ENCODE measurements at regions not wholly inside any gene's neighbourhood (a gene's known extent, or its start where the extent isn't known, plus 50 kb on each side); places are given as distances from the start of the nearest gene placed in this dataset.
A peak's percentile ranks its signal among the peaks of the same experiment; 100 is the strongest.

GRCh38 chr1:117284399-117285215, 73.9 kb upstream of the VTCN1 start:
- ATAC-seq (ENCODE audit: low read depth) (peak; percentile 96), DNase-seq (peak; percentile 79)
- H4K5ac ChIP-seq (ENCODE audit: low read depth, low read length): no peak overlapping the region
- H3K27ac ChIP-seq (ENCODE audit: insufficient read depth, low read length): no peak overlapping the region
- dilution Hi-C loops (cut with HindIII; ENCODE audit: low sequenced_read_pairs, unreplicated experiment): no loop called here
- H3K4me1 ChIP-seq (ENCODE audit: control insufficient read depth, insufficient read depth, low read length): no peaks in the 10 kb centered on the region
- WGBS, 2 experiments (ENCODE audit: extremely low coverage in 2 of 2, insufficient read length in 1 of 2): no CpG with 5 or more reads among the region's 3 CpGs
- BruUV-seq (replicated peaks): no TSS peak
- H2AK9ac ChIP-seq (replicated peaks; ENCODE audit: low read depth, low read length, poor library complexity): no peak overlapping the region
- in situ Hi-C loops (cut with MboI; ENCODE audit: low sequenced_read_pairs): loop anchor here (5.0 to 25.0 kb wide), 2 partner anchors 207 to 547 kb away; no protein-coding TSS in a partner anchor
- peak overlapping the region; percentile 56; the same call in 1 of the 2 replicates for H2AK5ac ChIP-seq (ENCODE audit: low read depth, low read length)
- H3K4me2 ChIP-seq (ENCODE audit: low read depth, low read length): no peak overlapping the region
- no peak overlapping the region for H3K23ac ChIP-seq (ENCODE audit: low read depth, low read length)
- no peak overlapping the region for H3K18ac ChIP-seq (ENCODE audit: low read depth, low read length)
- H3K36me3 ChIP-seq (ENCODE audit: control insufficient read depth, insufficient read depth, low read length): no peaks in the 10 kb centered on the region
- H3K79me1 ChIP-seq (ENCODE audit: low read depth in 1 of 2, low read length in 2 of 2): no peaks in the 10 kb centered on the region
- no peaks in the 10 kb centered on the region for H3K9me1 ChIP-seq (ENCODE audit: insufficient read depth, low read length)
- no peak overlapping the region for H2BK15ac ChIP-seq (ENCODE audit: low read depth, low read length)
- no peak overlapping the region for H3K4ac ChIP-seq (ENCODE audit: low read depth, low read length)
- H3K14ac ChIP-seq (replicated peaks; ENCODE audit: low read depth, low read length): no peak overlapping the region
- H3K9ac ChIP-seq (ENCODE audit: low read depth, low read length): no peak overlapping the region
- no peaks in the 10 kb centered on the region for H4K20me1 ChIP-seq (ENCODE audit: insufficient read depth, low read length)
- intact Hi-C loops (cut with micrococcal nuclease): loop anchor here (1.0 to 5.0 kb wide), 5 partner anchors 155 to 562 kb away; no protein-coding TSS in a partner anchor
- no peaks in the 10 kb centered on the region for H3K9me3 ChIP-seq (ENCODE audit: control insufficient read depth, insufficient read depth, low read length)
- no peak overlapping the region for H3K4me3 ChIP-seq (ENCODE audit: insufficient read depth, low read depth, low read length)
- POLR2A ChIA-PET (ENCODE audit: unreplicated experiment): no interaction called here
- H4K8ac ChIP-seq (ENCODE audit: low read depth in 2 of 2, low read length in 2 of 2): no peak overlapping the region
- no peak overlapping the region for H2BK120ac ChIP-seq (ENCODE audit: low read depth, low read length)
- no peak for TF ChIP-seq RCOR1 (IDR thresholded peaks at IDR 0.05; ENCODE audit: insufficient replicate concordance, low read length)
- TF ChIP-seq POLR2A (IDR thresholded peaks at IDR 0.05; ENCODE audit: low read depth, low read length): no peak
- TF ChIP-seq CTCF (conservative IDR thresholded peaks at IDR 0.05; ENCODE audit: low read depth, low read length): peak; percentile 86
- no peak for TF ChIP-seq MXI1 (IDR thresholded peaks at IDR 0.05; ENCODE audit: borderline replicate concordance, low read depth, low read length)
- peak; percentile 93 for TF ChIP-seq RAD21 (IDR thresholded peaks at IDR 0.05; ENCODE audit: low read length)
- peak; percentile 91 for TF ChIP-seq SMC3 (IDR thresholded peaks at IDR 0.05; ENCODE audit: low read depth, low read length)
- TF ChIP-seq CHD1 (IDR thresholded peaks at IDR 0.05; ENCODE audit: low read depth, low read length): no peak
- no peak for TF ChIP-seq NFE2L2 (IDR thresholded peaks at IDR 0.05; ENCODE audit: low read depth, low read length)
- TF ChIP-seq, protein P1, sequence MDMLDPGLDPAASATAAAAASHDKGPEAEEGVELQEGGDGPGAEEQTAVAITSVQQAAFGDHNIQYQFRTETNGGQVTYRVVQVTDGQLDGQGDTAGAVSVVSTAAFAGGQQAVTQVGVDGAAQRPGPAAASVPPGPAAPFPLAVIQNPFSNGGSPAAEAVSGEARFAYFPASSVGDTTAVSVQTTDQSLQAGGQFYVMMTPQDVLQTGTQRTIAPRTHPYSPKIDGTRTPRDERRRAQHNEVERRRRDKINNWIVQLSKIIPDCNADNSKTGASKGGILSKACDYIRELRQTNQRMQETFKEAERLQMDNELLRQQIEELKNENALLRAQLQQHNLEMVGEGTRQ (IDR thresholded peaks at IDR 0.05; ENCODE audit: low read depth, low read length): no peak
- TF ChIP-seq, protein P2, sequence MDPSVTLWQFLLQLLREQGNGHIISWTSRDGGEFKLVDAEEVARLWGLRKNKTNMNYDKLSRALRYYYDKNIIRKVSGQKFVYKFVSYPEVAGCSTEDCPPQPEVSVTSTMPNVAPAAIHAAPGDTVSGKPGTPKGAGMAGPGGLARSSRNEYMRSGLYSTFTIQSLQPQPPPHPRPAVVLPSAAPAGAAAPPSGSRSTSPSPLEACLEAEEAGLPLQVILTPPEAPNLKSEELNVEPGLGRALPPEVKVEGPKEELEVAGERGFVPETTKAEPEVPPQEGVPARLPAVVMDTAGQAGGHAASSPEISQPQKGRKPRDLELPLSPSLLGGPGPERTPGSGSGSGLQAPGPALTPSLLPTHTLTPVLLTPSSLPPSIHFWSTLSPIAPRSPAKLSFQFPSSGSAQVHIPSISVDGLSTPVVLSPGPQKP (IDR thresholded peaks at IDR 0.05; ENCODE audit: borderline replicate concordance, low read depth, low read length): no peak
- TF ChIP-seq RFX5 (IDR thresholded peaks at IDR 0.05; ENCODE audit: low read depth, low read length): no peak
- no peak for TF ChIP-seq BHLHE40 (IDR thresholded peaks at IDR 0.05; ENCODE audit: low read depth, low read length)
- H2AFZ ChIP-seq (replicated peaks; ENCODE audit: low read length, poor library complexity): no peak overlapping the region
- H3K56ac ChIP-seq (ENCODE audit: extremely low read depth, insufficient read depth, low read length): no peak overlapping the region
- no peak overlapping the region for H2BK5ac ChIP-seq (ENCODE audit: low read depth, low read length, poor library complexity, severe bottlenecking)
- no peak overlapping the region for H4K91ac ChIP-seq (ENCODE audit: insufficient read depth, low read depth, low read length)
- H3K27me3 ChIP-seq (ENCODE audit: control insufficient read depth, insufficient read depth, low read length): peaks cover 4% of the 10 kb centered on the region
- no peak overlapping the region for H2BK20ac ChIP-seq (ENCODE audit: low read depth, low read length)
- CTCF ChIA-PET: interaction anchor here (0.6 to 3.2 kb wide), 17 partner anchors 8 to 511 kb away, joined by 3 to 41 read pairs (median 4); partner anchors contain the start of gene TTF2

Measured in IMR-90 (cell line).